ENCODE measurements at regions not wholly inside any gene's neighbourhood (a gene's known extent, or its start where the extent isn't known, plus 50 kb on each side); places are given as distances from the start of the nearest gene placed in this dataset.

DNA sequence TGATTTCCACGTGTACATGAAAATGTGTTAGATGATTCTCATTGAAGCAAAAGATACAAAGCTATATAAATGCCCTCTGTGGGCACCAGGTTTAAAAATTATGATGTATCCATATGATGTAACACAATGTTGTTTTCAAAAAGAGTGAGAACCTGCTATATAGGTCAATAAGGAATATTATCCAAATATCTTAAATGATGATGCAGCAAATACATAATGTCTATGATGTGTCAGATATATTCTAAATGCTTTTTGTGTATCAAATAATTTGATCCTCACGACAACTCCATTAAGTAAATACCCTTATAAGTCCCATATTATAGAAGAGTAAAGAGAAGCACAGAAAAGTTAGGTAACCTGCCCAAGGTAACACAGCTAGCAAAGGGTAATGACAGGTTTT is 393.0 kb upstream of the DCN start:
- TF ChIP-seq CTCF (conservative IDR thresholded peaks at IDR 0.05; ENCODE audit: low read depth, low read length): no peak
- no peak for TF ChIP-seq EZH2 (IDR thresholded peaks at IDR 0.05; ENCODE audit: borderline replicate concordance, low read depth, low read length, poor library complexity, severe bottlenecking)

All from A673 (cell line).